Esophagus muscularis mucosa (tissue), 3 donors: ENCODE measurements at regions not wholly inside any gene's neighbourhood (a gene's known extent, or its start where the extent isn't known, plus 50 kb on each side); places are given as distances from the start of the nearest gene placed in this dataset.

ENCODE experiments used
- CTCF ChIP-seq, 3 experiments: fragments of 200-600 bp in 2 of 3; fragments of 450-650 bp in 1 of 3; sonication (generic) in 2 of 3; IDR thresholded peaks; one replicate each; pipeline ENCODE4 v1.5.1; 2017 to 2019; ENCODE audit warnings: antibody characterized with exemption in 3 of 3, mild to moderate bottlenecking in 2 of 3, moderate library complexity in 1 of 3
- POLR2A ChIP-seq: fragments of 450-650 bp; IDR thresholded peaks from one replicate; pipeline ENCODE4 v1.6.1; 2017; ENCODE audit warnings: antibody characterized with exemption, moderate library complexity, mild to moderate bottlenecking, low read depth
- POLR2AphosphoS5 ChIP-seq, 2 donors: sonication (generic); formaldehyde crosslinking; IDR thresholded peaks; one replicate each; pipeline ENCODE4 v1.6.1; 2017; ENCODE audit warnings: antibody characterized with exemption in 2 of 2

GRCh38 chr14:50015716-50016115 lies 100.7 kb downstream of the VCPKMT start:
- TF ChIP-seq CTCF (IDR thresholded peaks at IDR 0.05) (no peak), POLR2A (no peak), POLR2AphosphoS5 (IDR thresholded peaks at IDR 0.05) (no peak)
